NCI-H1436 treated with DMSO at 0.1 percent for 48 hours (cell line): ENCODE measurements at regions not wholly inside any gene's neighbourhood (a gene's known extent, or its start where the extent isn't known, plus 50 kb on each side); places are given as distances from the start of the nearest gene placed in this dataset.

ENCODE experiments used
- DNase-seq: peaks from one replicate; lab custom pipeline; 2025; lab: John Stamatoyannopoulos, UW

- no peak for DNase-seq
Measured at GRCh38 chr12:18899162-18899561, 161.2 kb downstream of the CAPZA3 start.

- no peak for DNase-seq
Measured at GRCh38 chr12:18899678-18900317, 161.9 kb downstream of the CAPZA3 start.

GRCh38 chr12:18905134-18905533 is 167.2 kb downstream of the CAPZA3 start:
- DNase-seq, result no peak

GRCh38 chr12:18906395-18906794 is 168.5 kb downstream of the CAPZA3 start:
- DNase-seq, result no peak

- no peak for DNase-seq
Measured at GRCh38 chr12:18907127-18907526, 169.2 kb downstream of the CAPZA3 start.

GRCh38 chr12:18907728-18908127 is 169.8 kb downstream of the CAPZA3 start:
- no peak for DNase-seq

- DNase-seq, result no peak
Measured at GRCh38 chr12:18908191-18908590, 170.3 kb downstream of the CAPZA3 start.

GRCh38 chr12:18919871-18920511 is 182.1 kb downstream of the CAPZA3 start:
- no peak for DNase-seq

GRCh38 chr12:18922851-18923250 is 184.9 kb downstream of the CAPZA3 start:
- DNase-seq, result no peak

GRCh38 chr12:18923721-18924120 is 185.8 kb downstream of the CAPZA3 start:
- no peak for DNase-seq

GRCh38 chr12:18926188-18926587 is 188.3 kb downstream of the CAPZA3 start:
- peak; percentile 52 for DNase-seq

- DNase-seq, result no peak
Measured at GRCh38 chr12:18932211-18932610, 194.3 kb downstream of the CAPZA3 start.

GRCh38 chr12:18932715-18933114 is 194.8 kb downstream of the CAPZA3 start:
- no peak for DNase-seq

- no peak for DNase-seq
Measured at GRCh38 chr12:18935371-18935965, 194.1 kb upstream of the PLEKHA5 start.

- no peak for DNase-seq
Measured at GRCh38 chr12:18939051-18939450, 190.5 kb upstream of the PLEKHA5 start.

GRCh38 chr12:18942669-18943068 is 186.9 kb upstream of the PLEKHA5 start:
- no peak for DNase-seq

GRCh38 chr12:18943200-18943599 is 186.3 kb upstream of the PLEKHA5 start:
- DNase-seq, result no peak

- DNase-seq, result no peak
Measured at GRCh38 chr12:18946106-18946505, 183.4 kb upstream of the PLEKHA5 start.

GRCh38 chr12:18951218-18951617 is 178.3 kb upstream of the PLEKHA5 start:
- DNase-seq, result no peak

- no peak for DNase-seq
Measured at GRCh38 chr12:18953505-18953904, 176.0 kb upstream of the PLEKHA5 start.

- no peak for DNase-seq
Measured at GRCh38 chr12:18955594-18955993, 173.9 kb upstream of the PLEKHA5 start.

GRCh38 chr12:18965203-18965602 is 164.3 kb upstream of the PLEKHA5 start:
- no peak for DNase-seq

- DNase-seq, result no peak
Measured at GRCh38 chr12:18966954-18967353, 162.6 kb upstream of the PLEKHA5 start.

GRCh38 chr12:18967814-18968213 is 161.7 kb upstream of the PLEKHA5 start:
- no peak for DNase-seq
